Retinal pigment epithelial cell (primary cell): ENCODE measurements at regions not wholly inside any gene's neighbourhood (a gene's known extent, or its start where the extent isn't known, plus 50 kb on each side); places are given as distances from the start of the nearest gene placed in this dataset.

Experiments used
- DNase-seq: peaks from one replicate; pipeline ENCODE4 v3.0.0-alpha.2; 2010; ENCODE audit warnings: low read depth
- H3K4me3 ChIP-seq: 2 replicates; pipeline ENCODE4 v1.5.1; 2011; ENCODE audit warnings: mild to moderate bottlenecking, low read length, control low read depth, moderate library complexity
- CTCF ChIP-seq: conservative IDR thresholded peaks from 2 replicates; pipeline ENCODE4 v1.5.1; 2011; ENCODE audit warnings: low read depth, low read length, control low read depth, inconsistent platforms

DNA sequence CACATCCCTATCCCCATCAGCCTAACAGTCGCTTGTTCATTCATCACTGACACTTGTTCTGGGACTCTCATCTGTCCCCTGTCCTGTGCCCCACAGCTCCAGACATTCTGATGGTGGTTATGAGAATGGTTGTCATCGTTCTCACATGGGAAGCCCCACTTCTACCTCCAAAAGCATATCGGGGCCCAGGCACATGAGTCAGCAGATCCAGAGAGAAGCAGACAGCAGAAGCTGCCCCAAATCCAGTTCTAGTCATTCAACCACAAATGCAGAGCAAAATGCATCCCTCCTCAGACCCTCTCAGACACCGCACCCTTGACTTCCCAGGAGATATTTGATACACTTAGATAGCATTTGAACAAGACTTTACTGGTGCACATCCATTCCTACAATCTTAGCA lies 106.0 kb downstream of the FOXF2 start:
- H3K4me3 ChIP-seq: no peak overlapping the region
- DNase-seq: no peak
- TF ChIP-seq CTCF: no peak

DNA sequence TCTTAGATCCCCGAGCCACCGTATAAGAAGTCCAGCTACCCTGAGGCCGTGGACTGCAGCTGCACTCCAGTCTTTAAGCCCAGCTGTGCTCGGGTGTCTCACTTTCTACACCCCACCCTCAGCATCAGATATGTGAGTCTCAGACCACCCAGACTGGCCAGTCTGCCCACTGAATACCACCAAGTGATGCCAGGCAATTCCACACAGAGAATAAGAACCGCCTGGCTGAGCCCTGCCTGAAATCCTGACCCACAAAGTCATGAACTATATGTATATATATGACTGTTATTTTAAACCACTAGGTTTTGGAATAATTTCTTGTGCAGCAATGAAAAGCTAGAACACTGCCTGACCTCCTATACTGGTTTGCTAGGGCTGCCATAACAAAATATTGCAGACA lies 106.7 kb downstream of the FOXF2 start:
- DNase-seq: no peak
- no peak for TF ChIP-seq CTCF
- H3K4me3 ChIP-seq: no peak overlapping the region

DNA sequence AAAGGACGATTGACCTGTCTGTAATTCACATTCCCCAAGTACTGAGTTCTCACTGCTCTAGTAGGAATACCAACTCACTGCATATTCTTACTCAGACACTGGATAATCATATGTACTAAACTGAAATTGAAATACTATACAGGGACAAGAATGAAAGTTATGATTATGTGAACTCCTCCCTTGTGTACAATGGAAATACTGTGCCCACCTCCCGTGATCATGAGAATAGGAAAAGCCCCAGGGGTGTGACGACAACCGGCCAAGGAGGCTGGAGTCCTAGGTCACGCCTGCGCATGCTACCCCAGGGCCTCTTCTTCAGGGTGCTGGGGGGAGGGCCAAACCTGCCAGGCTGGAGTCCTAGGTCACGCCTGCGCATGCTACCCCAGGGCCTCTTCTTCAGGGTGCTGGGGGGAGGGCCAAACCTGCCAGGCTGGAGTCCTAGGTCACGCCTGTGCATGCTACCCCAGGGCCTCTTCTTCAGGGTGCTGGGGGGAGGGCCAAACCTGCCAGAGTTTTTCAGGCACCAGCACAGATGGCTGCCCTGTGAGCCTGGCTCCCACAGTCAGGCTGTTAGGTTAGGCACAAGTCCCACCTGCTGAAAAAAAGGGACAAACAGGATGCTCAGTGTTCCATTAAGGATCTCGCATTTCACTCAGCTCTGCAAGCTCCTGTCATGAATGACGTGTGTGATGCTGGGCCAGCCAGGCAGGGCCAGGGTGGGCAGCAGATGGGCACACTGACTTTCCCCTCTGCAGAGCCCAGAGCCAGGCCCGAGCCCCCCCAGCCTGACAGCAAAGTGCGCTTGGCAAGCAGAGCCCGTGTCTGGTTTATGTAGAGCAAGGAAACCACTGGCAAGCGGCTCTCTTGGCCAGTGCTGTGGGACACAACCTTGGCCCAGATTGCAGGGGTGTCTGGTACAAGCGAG lies 107.7 kb downstream of the FOXF2 start:
- H3K4me3 ChIP-seq: no peak overlapping the region
- DNase-seq: no peak
- no peak for TF ChIP-seq CTCF

GRCh38 chr6:1497761-1498105 lies 108.4 kb downstream of the FOXF2 start:
- no peak overlapping the region for H3K4me3 ChIP-seq
- no peak for TF ChIP-seq CTCF
- no peak for DNase-seq

GRCh38 chr6:1498491-1499113 lies 109.2 kb downstream of the FOXF2 start:
- TF ChIP-seq CTCF: peak; percentile 34
- no peak overlapping the region for H3K4me3 ChIP-seq
- DNase-seq: no peak

DNA sequence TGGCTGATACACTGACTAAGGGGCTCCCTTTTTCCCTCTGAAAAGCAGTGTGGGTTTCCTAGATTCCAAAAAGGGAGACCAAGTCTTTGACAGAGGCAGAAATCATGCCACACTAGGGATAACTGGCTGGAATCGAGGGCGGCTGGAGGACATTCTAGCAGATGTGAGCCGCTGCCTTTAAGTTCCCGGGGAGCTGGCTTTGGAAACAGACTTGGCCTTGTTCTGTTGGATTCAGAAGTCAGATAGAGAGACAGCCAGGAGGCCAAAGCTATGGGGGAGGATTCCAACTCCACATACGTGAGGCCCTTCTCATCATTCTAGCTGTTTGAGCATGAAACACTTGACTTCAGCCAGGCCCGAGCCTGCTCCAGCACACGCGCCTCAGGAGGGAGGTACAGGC lies 109.9 kb upstream of the FOXC1 start:
- no peak for TF ChIP-seq CTCF
- no peak for DNase-seq
- H3K4me3 ChIP-seq: no peak overlapping the region

GRCh38 chr6:1500913-1501312 lies 108.8 kb upstream of the FOXC1 start:
- no peak for DNase-seq
- no peak overlapping the region for H3K4me3 ChIP-seq
- TF ChIP-seq CTCF: no peak
